HG02571 (cell line): ENCODE measurements at regions not wholly inside any gene's neighbourhood (a gene's known extent, or its start where the extent isn't known, plus 50 kb on each side); places are given as distances from the start of the nearest gene placed in this dataset.

Source experiments
- ATAC-seq: cut with Tn5 transposase; IDR thresholded peaks from one replicate; pipeline ENCODE4 v1.9.1; 2021; ENCODE audit warnings: mild to moderate bottlenecking, moderate library complexity; ENCODE audit not compliant: unreplicated experiment

GRCh38 chr15:98025237-98025636 is 64.7 kb downstream of the ARRDC4 start:
- ATAC-seq, result no peak

- ATAC-seq, result no peak
These were observed 74.2 kb downstream of the ARRDC4 start for GRCh38 chr15:98034731-98035130.

DNA sequence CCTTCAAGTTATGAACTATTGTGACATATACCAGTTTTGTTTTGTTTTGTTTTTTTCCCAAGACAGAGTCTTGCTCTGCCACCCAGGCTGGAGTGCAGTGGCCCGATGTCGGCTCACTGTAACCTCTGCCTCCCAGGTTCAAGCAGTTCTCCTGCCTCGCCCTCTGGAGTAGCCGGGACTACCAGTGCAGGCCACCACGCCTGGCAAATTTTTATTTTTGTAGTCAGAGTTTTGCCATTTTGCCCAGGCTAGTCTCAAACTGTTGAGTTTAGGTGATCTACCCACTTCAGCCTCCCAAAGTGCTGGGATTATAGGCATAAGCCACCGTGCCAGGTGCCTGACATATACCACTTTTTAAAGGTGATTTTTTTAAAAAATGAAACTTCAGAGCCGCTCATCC is 74.6 kb downstream of the ARRDC4 start:
- ATAC-seq, result no peak

DNA sequence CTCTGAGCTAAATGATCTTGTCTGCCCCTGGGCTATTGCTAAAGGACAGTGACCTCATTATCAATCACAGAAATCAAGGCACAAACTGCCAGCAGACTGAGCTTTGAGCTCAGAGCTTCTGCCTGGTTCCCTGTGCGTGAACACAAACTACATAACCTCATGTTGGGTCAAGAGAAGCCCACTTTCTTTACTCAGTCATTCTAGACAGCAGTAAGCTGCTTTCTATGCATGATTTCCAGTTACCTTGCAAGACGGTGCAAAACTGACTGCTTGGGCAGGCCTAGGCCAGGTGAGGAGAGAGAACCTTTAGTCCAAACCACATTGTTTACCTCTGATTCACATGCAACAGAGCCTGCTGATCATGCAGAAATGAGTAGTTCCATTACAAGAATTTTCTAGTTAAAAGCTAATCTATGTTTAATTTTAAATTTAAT is 75.1 kb downstream of the ARRDC4 start:
- no peak for ATAC-seq

DNA sequence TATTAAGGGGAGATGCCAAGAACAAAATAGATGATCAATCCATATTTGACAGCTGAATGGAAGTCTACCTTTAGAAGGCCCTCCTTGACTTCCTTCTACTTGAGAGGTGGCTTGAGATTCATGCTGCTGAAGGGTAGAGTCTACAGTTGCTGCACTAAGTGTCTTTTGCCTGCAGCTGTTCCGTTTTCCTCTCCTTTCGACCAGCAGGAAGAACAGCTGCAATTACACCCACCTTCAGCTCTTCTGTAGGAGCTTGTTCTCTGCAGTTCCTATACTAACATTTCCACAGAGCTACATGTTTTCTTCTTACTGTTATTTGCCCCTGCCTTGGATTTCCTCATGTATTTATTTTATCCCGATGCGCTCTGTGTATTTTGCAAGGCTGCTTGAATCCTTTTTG is 79.1 kb downstream of the ARRDC4 start:
- ATAC-seq, result no peak

DNA sequence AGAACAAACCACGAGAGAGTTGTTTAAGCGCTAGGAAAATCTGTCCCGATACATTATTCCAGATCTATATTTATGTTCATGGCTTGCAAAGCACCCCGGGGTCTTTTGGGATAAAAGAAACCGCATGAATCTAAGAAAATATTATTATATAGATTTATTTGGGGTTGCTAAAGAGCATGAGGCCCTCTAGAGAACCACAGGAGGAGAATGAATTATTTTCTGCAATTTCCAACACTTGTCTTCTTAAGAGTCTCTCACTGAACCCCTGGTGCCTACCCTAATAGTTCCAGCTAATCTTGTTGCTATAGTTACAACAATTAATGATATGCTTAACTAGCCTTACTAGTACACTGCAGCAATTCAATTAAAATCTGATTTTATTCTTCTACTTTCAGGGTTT is 79.6 kb downstream of the ARRDC4 start:
- no peak for ATAC-seq

DNA sequence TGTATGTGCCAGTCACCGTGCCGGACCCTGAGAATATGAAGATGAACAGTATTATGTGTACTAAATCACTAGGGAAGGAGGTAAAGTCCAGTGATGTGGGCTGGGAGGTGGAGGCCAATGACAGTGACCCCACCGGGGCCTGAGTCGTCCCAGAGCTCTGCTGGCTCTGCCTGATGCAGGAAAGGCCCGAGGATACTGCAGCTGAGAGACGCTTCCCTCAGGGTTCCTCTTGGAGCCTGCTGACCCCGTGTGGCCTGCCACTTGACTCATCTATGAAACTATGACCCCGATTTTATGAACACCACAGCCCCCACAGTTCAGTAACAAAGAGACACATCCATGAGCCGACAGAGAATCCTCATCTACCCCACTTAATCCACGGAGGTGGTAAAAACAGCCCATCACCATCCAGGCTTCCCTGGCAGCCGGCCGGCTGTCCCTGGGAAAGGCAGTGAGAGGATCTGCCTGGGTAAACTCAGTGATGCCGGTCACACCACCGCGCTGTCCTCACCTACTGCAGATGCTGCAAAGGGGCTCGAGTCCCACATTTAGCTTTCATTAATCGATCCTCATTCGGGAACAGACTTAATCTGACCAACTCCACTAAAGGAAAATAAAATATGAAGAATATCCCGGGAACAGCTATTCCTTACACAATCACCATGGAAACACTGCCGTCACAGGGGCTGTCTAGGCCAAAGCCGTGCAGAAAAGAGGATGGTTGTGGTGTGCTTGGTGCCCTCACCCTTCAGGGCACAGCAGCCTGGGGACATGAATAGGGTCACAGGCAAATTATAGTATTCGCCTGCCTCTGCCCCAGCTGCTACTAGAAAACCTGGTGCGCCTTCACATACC is 82.9 kb downstream of the ARRDC4 start:
- no peak for ATAC-seq

- ATAC-seq, result no peak
These were observed 91.2 kb downstream of the ARRDC4 start for GRCh38 chr15:98051734-98052133.

DNA sequence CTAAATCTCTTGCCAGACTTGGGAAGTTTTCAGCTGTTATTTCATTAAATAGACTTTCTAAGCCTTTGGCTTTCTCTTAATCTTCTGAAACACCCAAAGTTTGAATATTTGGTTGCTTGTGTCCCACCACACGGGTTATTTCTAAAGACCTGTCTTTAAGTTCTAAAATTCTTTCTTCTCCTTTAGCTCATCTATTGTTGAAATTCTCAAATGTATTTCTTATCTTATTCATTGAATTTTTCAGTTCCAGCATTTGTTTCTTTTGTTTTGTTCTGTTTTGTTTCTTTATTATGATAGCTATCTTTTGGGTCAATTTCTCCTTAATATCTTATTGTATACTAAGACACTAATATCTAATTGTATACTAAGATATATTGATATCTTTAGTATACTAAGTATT is 97.0 kb downstream of the ARRDC4 start:
- no peak for ATAC-seq

DNA sequence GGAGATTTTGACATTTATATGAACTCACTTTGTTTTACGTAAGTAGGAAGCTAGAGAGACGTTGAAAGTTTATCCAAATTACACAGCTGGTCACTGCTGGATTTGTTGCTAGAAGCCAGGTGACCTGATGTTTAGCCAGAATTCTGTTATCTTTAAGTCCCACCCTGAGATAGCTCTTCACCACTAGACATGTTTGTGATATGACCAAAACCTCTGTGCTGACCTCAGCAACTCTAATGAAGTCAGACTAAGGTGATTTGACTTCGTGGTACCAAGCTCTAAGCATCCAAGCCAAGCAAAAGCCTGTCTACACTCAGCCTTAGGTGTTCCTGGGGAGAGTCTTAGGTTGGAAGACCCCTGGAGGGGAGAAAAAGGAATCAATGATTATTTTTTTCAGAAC is 102.4 kb downstream of the ARRDC4 start:
- no peak for ATAC-seq

- ATAC-seq, result no peak
These were observed 102.8 kb downstream of the ARRDC4 start for GRCh38 chr15:98063315-98063714.

- ATAC-seq, result no peak
These were observed 103.4 kb downstream of the ARRDC4 start for GRCh38 chr15:98063871-98064270.

- no peak for ATAC-seq
These were observed 106.8 kb downstream of the ARRDC4 start for GRCh38 chr15:98067339-98067738.

GRCh38 chr15:98069256-98069655 is 108.8 kb downstream of the ARRDC4 start:
- no peak for ATAC-seq

GRCh38 chr15:98070137-98070536 is 109.6 kb downstream of the ARRDC4 start:
- ATAC-seq, result no peak

DNA sequence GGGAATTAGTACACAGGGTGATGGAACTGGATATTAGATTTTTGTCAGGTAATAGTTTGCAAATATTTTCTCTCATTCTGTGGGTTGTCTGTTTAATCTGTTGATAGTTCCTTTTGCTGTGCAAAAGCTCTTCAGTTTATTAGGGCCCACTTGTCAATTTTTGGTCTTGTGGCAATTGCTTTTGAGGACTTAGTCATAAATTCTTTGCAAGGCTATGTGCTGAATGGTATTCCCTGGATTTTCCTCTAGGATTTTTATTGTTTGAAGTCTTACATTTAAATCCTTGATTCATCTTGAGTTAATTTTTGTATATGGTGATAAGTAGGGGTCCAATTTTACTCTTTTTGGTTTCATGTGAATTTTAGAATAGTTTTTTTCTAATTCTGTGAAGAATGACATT is 111.3 kb downstream of the ARRDC4 start:
- no peak for ATAC-seq

DNA sequence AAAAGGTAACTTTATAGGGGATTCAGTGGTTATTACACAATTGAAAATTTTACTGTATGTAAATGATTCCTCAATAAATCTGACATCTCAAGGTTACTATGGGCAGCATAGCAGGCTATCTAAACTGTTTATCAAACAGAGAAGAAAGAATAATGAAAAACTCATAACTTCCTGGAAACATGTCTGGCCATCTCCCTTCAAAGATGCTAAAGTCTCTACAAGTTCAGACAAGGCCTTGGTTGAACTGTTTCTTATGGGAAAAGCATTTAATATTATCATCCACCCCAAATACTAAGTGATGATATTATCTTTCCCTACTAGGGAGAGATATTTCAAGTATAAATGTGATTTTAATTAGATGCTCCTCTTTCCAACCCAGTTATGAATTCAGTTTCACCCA is 114.9 kb downstream of the ARRDC4 start:
- ATAC-seq, result no peak

DNA sequence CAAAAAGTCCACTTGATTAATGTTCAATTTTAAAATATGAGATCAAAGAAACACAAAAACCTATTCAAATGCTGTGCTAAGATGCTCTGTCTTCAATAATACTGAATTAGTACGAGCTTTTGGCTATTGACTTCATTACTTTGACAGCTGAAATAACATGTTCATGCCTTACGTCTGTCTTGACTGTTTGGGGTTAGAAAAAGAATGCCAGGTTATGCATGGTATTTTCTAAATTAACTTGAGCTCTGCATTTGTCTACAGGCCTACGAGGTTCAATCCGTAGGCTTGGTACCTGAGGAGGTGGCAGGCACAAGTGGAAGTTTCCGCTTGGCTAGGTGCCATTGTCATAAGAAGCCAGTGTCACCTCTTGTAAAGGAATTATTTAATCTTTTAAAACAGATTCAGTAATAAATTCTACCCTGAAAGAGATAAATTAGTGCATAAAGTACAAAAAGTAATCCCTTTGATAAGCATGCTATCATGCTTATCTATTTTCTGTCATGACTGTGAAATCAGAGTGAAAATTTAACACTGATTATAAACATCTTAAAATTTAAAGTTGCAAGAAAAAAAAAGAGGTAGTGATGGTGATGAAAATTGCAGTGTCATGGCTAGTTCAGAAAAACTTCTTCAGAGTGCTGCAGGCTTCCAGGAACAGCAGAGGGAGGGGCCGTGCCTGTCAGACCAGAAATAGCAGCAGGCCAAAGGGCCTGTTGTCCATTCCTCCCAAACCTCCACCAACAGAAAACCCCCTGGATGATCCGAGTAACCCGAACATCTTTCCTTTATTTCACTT is 115.7 kb downstream of the ARRDC4 start:
- ATAC-seq, result no peak

- ATAC-seq, result no peak
These were observed 116.7 kb downstream of the ARRDC4 start for GRCh38 chr15:98077186-98077585.

DNA sequence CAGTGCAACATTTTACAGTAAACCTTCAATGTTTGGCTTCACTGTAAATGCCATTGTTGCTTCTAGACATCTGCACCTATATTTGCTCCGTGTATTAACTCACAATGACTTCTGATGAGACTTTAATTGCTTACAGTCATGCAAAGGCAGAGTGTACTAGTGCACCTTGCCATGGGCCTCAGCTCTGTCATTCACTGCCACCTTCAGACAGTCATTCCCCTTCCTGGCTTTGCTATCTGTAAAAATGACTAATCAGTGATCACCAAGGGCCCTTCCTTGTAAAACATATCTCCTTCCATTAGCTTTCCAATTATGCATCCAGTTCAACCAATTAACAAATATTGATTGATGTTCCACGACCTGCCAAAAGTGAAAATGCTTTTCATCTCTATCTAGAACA is 120.3 kb downstream of the ARRDC4 start:
- ATAC-seq, result no peak

DNA sequence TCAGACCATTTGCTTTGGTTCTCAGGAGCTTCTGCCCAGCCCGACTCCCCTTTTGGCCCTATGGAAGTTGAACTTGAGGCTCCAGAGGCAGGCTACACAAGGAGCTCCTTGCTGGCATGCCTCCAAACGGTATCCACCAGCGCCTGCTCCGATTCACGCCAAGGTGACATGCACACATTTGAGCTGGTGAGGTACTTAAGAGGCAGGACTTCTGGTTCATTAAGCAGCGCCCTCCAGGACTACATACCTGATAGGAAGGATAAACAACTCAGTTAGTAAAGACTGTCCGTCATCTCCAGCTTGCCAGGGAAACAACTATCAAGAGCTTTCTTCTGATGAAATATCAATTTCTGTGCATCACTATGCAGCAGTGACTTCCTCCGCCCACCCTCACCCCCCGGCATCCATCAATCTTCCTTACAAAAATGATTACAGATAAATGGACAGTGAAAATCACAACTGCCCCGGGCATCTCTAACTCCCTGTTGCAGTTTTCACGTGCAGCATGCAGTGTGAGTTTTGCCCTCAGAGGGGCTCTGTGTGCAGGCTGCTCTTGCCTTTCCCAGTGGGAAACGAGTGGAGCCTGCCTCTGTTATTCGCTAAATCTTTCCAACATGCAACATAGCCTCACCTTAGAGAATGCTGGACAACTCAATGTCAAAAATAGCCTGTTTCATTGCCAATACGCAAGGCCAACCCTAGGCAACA is 122.9 kb downstream of the ARRDC4 start:
- ATAC-seq, result no peak
